Epithelial cell of esophagus (primary cell): ENCODE measurements at regions not wholly inside any gene's neighbourhood (a gene's known extent, or its start where the extent isn't known, plus 50 kb on each side); places are given as distances from the start of the nearest gene placed in this dataset.

Source experiments
- DNase-seq: peaks from one replicate; pipeline ENCODE4 v3.0.0; 2010; ENCODE audit warnings: low read depth
- H3K4me3 ChIP-seq: 2 replicates; pipeline ENCODE4 v1.5.1; 2011; ENCODE audit warnings: mild to moderate bottlenecking, low read length, control low read depth
- TF ChIP-seq, protein P1 (sequence below): IDR thresholded peaks from 2 replicates; pipeline ENCODE4 v1.5.1; 2011; ENCODE audit warnings: low read depth, mild to moderate bottlenecking, low read length, control low read depth, inconsistent platforms; ENCODE audit not compliant: insufficient read depth; ENCODE audit errors: missing control alignments

DNA sequence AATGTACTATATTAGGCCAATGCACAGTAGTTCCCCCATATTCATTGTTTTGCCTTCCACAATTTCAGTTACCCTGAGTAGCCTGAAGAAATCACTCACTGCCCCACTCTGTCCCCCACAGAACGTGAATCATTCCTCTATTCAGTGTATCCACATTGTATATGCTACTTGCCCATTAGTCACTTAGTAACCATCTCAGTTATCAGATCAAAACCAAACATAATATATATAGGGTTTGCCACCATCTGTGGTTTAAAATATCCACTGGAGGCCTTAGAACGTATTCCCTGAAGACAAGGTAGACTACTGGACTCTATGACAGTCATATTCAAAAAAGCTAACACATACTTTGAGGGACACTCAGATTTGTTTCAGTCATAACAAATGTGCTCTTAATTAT lies 465.7 kb upstream of the RGMB start:
- DNase-seq: peak; percentile 73
- no peak overlapping the region for H3K4me3 ChIP-seq
- TF ChIP-seq, protein P1, sequence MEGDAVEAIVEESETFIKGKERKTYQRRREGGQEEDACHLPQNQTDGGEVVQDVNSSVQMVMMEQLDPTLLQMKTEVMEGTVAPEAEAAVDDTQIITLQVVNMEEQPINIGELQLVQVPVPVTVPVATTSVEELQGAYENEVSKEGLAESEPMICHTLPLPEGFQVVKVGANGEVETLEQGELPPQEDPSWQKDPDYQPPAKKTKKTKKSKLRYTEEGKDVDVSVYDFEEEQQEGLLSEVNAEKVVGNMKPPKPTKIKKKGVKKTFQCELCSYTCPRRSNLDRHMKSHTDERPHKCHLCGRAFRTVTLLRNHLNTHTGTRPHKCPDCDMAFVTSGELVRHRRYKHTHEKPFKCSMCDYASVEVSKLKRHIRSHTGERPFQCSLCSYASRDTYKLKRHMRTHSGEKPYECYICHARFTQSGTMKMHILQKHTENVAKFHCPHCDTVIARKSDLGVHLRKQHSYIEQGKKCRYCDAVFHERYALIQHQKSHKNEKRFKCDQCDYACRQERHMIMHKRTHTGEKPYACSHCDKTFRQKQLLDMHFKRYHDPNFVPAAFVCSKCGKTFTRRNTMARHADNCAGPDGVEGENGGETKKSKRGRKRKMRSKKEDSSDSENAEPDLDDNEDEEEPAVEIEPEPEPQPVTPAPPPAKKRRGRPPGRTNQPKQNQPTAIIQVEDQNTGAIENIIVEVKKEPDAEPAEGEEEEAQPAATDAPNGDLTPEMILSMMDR: no peak

DNA sequence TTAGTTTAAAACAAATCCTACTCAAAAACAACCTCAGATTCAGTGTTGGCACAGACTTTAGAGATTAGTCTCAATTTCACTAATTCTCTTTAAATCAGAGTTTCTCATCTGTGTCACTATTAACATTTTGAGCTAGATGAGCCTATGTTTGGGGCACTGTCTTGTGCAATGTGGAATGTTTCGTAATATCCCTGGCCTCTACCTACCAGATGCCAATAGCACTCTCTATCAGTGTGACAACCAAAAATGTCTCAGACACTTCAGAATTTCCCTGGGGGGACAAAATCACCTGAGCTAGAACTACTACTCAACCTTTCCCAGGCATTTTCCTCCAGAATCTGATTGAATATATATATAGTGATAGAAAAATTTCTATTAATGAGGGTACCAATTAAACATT lies 465.2 kb upstream of the RGMB start:
- TF ChIP-seq, protein P1: no peak
- no peak overlapping the region for H3K4me3 ChIP-seq
- DNase-seq: peak; percentile 37

DNA sequence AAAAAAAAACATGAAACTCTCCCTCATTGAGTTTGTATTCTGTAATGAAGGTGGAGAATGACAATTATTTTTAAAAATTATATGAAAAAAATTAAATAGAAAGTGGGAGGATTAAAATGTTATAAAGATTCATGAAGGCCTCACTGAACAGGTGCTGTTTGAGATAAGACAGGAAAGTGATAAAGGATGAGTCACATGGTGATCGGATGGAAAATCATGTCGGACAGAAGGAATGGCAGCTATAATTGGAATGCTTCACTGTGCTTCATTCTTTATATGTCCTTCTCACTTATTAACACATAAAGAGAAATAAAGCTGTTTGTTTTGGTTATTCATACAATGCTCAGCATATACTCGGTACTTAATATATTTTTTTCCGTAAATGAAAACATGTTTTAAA lies 464.5 kb upstream of the RGMB start:
- peak; percentile 67 for DNase-seq
- TF ChIP-seq, protein P1: no peak
- no peak overlapping the region for H3K4me3 ChIP-seq

DNA sequence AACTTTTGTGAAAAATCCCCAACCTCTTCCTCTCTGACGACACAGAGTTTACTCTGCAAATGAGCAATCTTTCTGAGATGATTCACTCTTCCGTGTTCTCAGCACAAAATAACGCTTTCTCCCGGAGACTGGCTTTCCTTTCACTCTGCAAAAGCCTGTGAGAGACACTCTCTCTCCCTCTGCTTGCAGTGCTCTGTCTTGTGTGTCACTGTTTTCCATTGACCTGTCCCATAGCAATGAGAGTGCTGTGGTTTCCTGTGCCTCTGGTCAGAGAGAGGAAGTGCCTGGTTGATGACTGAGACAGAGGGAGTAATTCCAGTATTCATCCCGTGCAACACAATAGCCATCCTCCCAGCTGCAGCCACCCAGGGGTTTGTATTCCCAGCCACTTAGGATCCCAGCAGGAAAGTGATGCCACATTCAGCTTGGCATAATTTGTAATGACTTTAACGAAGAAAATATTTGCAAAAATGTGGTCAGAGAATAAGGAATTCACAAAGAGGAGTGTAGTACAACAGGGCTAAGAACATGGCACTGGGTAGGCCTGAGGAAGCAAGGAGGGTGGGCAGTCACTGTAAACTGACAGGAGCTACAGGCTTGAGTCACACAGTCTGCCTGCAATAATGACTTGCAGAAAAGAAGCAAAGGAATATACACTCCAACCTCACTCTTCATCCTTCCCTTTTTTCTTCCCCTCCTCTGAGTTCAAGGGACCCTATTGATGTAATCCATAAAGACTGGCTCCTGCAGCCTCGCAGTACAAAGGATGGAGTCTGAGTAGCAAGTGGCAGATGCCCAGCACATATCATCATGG lies 463.5 kb upstream of the RGMB start:
- peak overlapping the region; percentile 33 for H3K4me3 ChIP-seq
- TF ChIP-seq, protein P1: no peak
- DNase-seq: peak; percentile 95

DNA sequence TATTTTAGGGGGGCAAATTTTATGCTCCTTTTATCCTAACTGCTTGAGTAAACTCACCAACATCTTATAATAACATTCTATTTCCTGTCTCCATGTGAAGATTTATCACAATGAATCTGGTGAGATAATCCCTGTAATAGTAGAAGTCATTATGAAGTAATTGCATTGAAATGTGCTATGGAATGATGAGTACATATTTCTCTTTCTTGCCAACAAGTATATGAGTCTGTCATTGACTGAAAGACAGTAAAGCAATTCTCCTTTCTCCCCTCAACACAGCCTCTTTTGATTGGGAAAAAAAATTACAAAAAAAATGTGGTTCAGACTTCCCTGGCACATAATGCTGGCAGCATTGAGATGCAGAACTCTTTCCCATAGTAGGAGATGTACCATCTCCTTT lies 459.2 kb upstream of the RGMB start:
- no peak overlapping the region for H3K4me3 ChIP-seq
- peak; percentile 79 for DNase-seq
- TF ChIP-seq, protein P1: no peak

DNA sequence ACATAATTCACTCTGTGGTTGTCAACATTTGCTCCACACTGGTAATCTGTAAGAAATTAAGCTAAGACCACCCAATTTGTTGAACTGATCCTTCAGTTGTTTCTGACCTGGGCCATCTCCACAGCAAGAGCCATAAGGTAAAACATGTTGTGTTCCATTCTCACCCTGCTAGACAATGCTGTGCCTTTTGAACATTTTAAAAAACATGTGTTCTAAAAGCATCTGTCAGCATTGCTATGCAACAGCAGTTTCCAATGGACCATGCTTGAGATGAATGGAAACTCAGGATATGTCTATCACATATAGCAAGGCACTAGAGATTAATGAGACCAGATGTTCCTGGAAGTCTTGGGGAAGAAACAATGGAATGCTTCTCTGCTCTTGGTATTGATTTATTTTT lies 455.1 kb upstream of the RGMB start:
- TF ChIP-seq, protein P1: no peak
- no peak overlapping the region for H3K4me3 ChIP-seq
- no peak for DNase-seq
